HepG2 (cell line): ENCODE measurements at regions not wholly inside any gene's neighbourhood (a gene's known extent, or its start where the extent isn't known, plus 50 kb on each side); places are given as distances from the start of the nearest gene placed in this dataset.
A peak's percentile ranks its signal among the peaks of the same experiment; 100 is the strongest.
"Not testable (repeated sequence)": the region's sequence is repeated elsewhere in the genome, so short reads cannot be mapped to it uniquely, and the experiment has no call there.

Experiments used
- ATAC-seq: fragments of 200-7000 bp; cut with Tn5 transposase; 3 replicates; pipeline ENCODE4 v1.9.1; 2020; ENCODE audit warnings: mild to moderate bottlenecking, moderate library complexity
- BruUV-seq: library from RNA; stranded (reverse); fragments of 400-500 nt; replicated peaks from 2 replicates; lab custom pipeline; 2021; lab: Mats Ljungman, UMichigan
- CTCF ChIA-PET: fragments of 300-600 bp; formaldehyde crosslinking; extraction: SDS; loops from one replicate; lab custom pipeline; 2021; ENCODE audit warnings: low total read pairs, inconsistent platforms, low intra/inter-chr PET ratio; lab: Yijun Ruan, JAX
- POLR2A ChIA-PET: fragments of 350-600 bp; sonication (Branson Sonifier 250); formaldehyde crosslinking; loops from one replicate; lab custom pipeline; 2020; ENCODE audit warnings: antibody characterized with exemption, inconsistent platforms; lab: Yijun Ruan, JAX
- DNase-seq: peaks from one replicate; pipeline ENCODE4 v3.0.0-alpha.2; 2015; ENCODE audit warnings: low spot score
- FAIRE-seq: peaks from 3 replicates; lab custom pipeline; 2011; peaks lifted over from hg19 to GRCh38; lab: Jason Lieb, UNC
- H2AFZ ChIP-seq: one replicate; pipeline ENCODE4 v1.6.1; 2011; ENCODE audit warnings: low read length, inconsistent platforms
- H3K27ac ChIP-seq: fragments of 300-600 bp; 3 replicates; pipeline ENCODE4 v1.8.0; 2011; ENCODE audit warnings: mixed run types, mild to moderate bottlenecking, mixed read lengths, low read length, inconsistent platforms; ENCODE audit not compliant: insufficient read depth; ENCODE audit errors: extremely low read length
- H3K27me3 ChIP-seq, 2 experiments: fragments of 200-600 bp in 1 of 2; 2 replicates in 1 of 2; 3 replicates in 1 of 2; pipeline versions ENCODE4 v1.6.0 to v1.8.0; 2011; ENCODE audit warnings: low read length in 2 of 2, mild to moderate bottlenecking in 2 of 2, moderate library complexity in 2 of 2, inconsistent platforms in 1 of 2; ENCODE audit not compliant: insufficient read depth in 2 of 2, control insufficient read depth in 1 of 2
- H3K36me3 ChIP-seq, 2 experiments: fragments of 200-600 bp in 1 of 2; replicated peaks in 1 of 2; 2 replicates in 1 of 2; 3 replicates in 1 of 2; pipeline versions ENCODE4 v1.5.1 to v1.8.0; 2011; ENCODE audit warnings: low read length in 2 of 2, inconsistent platforms in 1 of 2; ENCODE audit not compliant: insufficient read depth in 2 of 2, control insufficient read depth in 1 of 2
- H3K4me1 ChIP-seq: 2 replicates; pipeline ENCODE4 v1.5.1; 2012; ENCODE audit warnings: low read length, inconsistent platforms; ENCODE audit not compliant: insufficient read depth
- H3K4me2 ChIP-seq: 2 replicates; pipeline ENCODE4 v1.6.0; 2011; ENCODE audit warnings: low read depth, low read length, inconsistent platforms
- H3K4me3 ChIP-seq, 3 experiments: fragments of 200-600 bp in 1 of 3; sonication (generic), shearing (Covaris generic) in 1 of 3; replicated peaks in 1 of 3; 2 replicates each; pipeline ENCODE4 v1.5.1; 2011 to 2016; ENCODE audit warnings: low read length in 3 of 3, inconsistent platforms in 2 of 3, low read depth in 2 of 3, mild to moderate bottlenecking in 2 of 3, control low read depth in 1 of 3, mixed read lengths in 1 of 3; ENCODE audit not compliant: insufficient read depth in 1 of 3
- H3K79me2 ChIP-seq: one replicate; pipeline ENCODE4 v1.6.1; 2011; ENCODE audit warnings: low read length, inconsistent platforms; ENCODE audit not compliant: insufficient read depth
- H3K9ac ChIP-seq: 2 replicates; pipeline ENCODE4 v1.6.0; 2011; ENCODE audit warnings: mild to moderate bottlenecking, low read depth, low read length, inconsistent platforms; ENCODE audit not compliant: insufficient read depth
- H3K9me3 ChIP-seq: 2 replicates; pipeline ENCODE4 v1.5.1; 2012; ENCODE audit warnings: mild to moderate bottlenecking, low read length
- H4K20me1 ChIP-seq: 2 replicates; pipeline ENCODE4 v1.6.0; 2011; ENCODE audit warnings: inconsistent platforms, mild to moderate bottlenecking, low read length, moderate library complexity; ENCODE audit not compliant: insufficient read depth
- HNF4A ChIP-seq: sonication (generic); formaldehyde crosslinking; IDR thresholded peaks from 2 replicates; pipeline ENCODE4 v1.4.0; 2020; ENCODE audit warnings: missing genetic modification reagents
- NFYB ChIP-seq: sonication (generic); formaldehyde crosslinking; IDR thresholded peaks from 2 replicates; pipeline ENCODE4 v1.4.0; 2020; ENCODE audit warnings: missing genetic modification reagents
- NFYC ChIP-seq: IDR thresholded peaks from 2 replicates; pipeline ENCODE4 v1.6.1; 2016; ENCODE audit warnings: missing genetic modification reagents, missing compliant biosample characterization
- PBX2 ChIP-seq: IDR thresholded peaks from 2 replicates; pipeline ENCODE4 v1.6.1; 2016; ENCODE audit warnings: control low read depth
- RARA ChIP-seq: IDR thresholded peaks from 2 replicates; pipeline ENCODE4 v1.6.1; 2016; ENCODE audit warnings: missing genetic modification reagents, missing compliant biosample characterization
- SP2 ChIP-seq: sonication (generic); formaldehyde crosslinking; IDR thresholded peaks from 2 replicates; pipeline ENCODE4 v1.5.1; 2020; ENCODE audit warnings: mild to moderate bottlenecking, missing genetic modification reagents
- ZNF687 ChIP-seq: sonication (generic); formaldehyde crosslinking; IDR thresholded peaks from 2 replicates; pipeline ENCODE4 v1.5.1; 2020; ENCODE audit warnings: mild to moderate bottlenecking, missing genetic modification reagents, moderate library complexity
- WGBS: methylation state at CpG from one replicate; pipeline ENCODE4 v1.1.6; 2017; ENCODE audit warnings: low lambda C conversion rate; 5-methylcytosine and 5-hydroxymethylcytosine counted together
- in situ Hi-C: cut with HindIII; loops from 2 replicates; pipeline ENCODE4 v1.10.0; 2017; ENCODE audit warnings: low pct_unique_long_range_greater_than_20kb; ENCODE audit not compliant: extremely low pct_ligation_motif_present
- intact Hi-C: fragments of 100-400 bp; cut with micrococcal nuclease; formaldehyde crosslinking; loops from one replicate; pipeline ENCODE4 v1.10.0; 2022; ENCODE audit not compliant: unreplicated experiment

GRCh38 chr7:51386184-51386583, 69.6 kb upstream of the COBL start:
- DNase-seq, H3K9ac ChIP-seq, H3K9me3 ChIP-seq, intact Hi-C loops, BruUV-seq, H4K20me1 ChIP-seq, in situ Hi-C loops, ATAC-seq, H3K27me3 ChIP-seq, FAIRE-seq, H3K4me1 ChIP-seq, CTCF ChIA-PET, H3K27ac ChIP-seq, H3K4me3 ChIP-seq, H3K36me3 ChIP-seq, H2AFZ ChIP-seq, H3K4me2 ChIP-seq, POLR2A ChIA-PET, H3K79me2 ChIP-seq: not testable (repeated sequence)
- whole genome bisulfite sequencing: 67% methylated on average over 12 of the region's 17 CpGs
- TF ChIP-seq ZNF687 (CRISPR knock-in tag): peak; percentile 15; the same call in 1 of the 2 replicates

GRCh38 chr7:51382243-51382642, 65.6 kb upstream of the COBL start:
- H3K79me2 ChIP-seq, H3K9ac ChIP-seq, H2AFZ ChIP-seq, H3K4me3 ChIP-seq, intact Hi-C loops, H4K20me1 ChIP-seq, H3K27ac ChIP-seq, H3K4me2 ChIP-seq, POLR2A ChIA-PET, CTCF ChIA-PET, H3K9me3 ChIP-seq, H3K36me3 ChIP-seq, DNase-seq, H3K4me1 ChIP-seq, in situ Hi-C loops, FAIRE-seq, BruUV-seq, H3K27me3 ChIP-seq: not testable (repeated sequence)
- no CpG with 5 or more reads among the region's 7 CpGs for WGBS
- ATAC-seq: peak; percentile 94
- TF ChIP-seq HNF4A (CRISPR knock-in tag) (peak; percentile 13; the same call in 1 of the 2 replicates), NFYB (CRISPR knock-in tag) (peak; percentile 60), ZNF687 (CRISPR knock-in tag) (peak; percentile 8; the same call in 1 of the 2 replicates), PBX2 (CRISPR knock-in tag) (peak; percentile 70), NFYC (CRISPR knock-in tag) (peak; percentile 62), RARA (CRISPR knock-in tag) (0 out of 2 replicates have a peak, but pooled peaks have one; percentile 40), SP2 (CRISPR knock-in tag) (peak; percentile 68)
